Upper lobe of left lung (tissue), 6 donors: ENCODE measurements at regions not wholly inside any gene's neighbourhood (a gene's known extent, or its start where the extent isn't known, plus 50 kb on each side); places are given as distances from the start of the nearest gene placed in this dataset.

Experiments
- ATAC-seq, 2 donors: fragments of 200-7000 bp; cut with Tn5 transposase; one replicate each; pipeline ENCODE4 v1.9.1; 2022; ENCODE audit warnings: mild to moderate bottlenecking in 2 of 2, moderate library complexity in 2 of 2; ENCODE audit not compliant: low FRiP score in 2 of 2
- DNase-seq, 2 donors: peaks; one replicate each; pipeline ENCODE4 v3.0.0-alpha.2; 2019 to 2020
- H3K27ac ChIP-seq, 4 donors: fragments of 200-600 bp; sonication (generic); one replicate each; pipeline ENCODE4 v1.5.1; 2016 to 2019
- H3K27me3 ChIP-seq, 4 donors: fragments of 200-600 bp; sonication (generic); one replicate each; pipeline ENCODE4 v1.5.1; 2017 to 2019
- H3K36me3 ChIP-seq, 4 donors: fragments of 200-600 bp; sonication (generic); one replicate each; pipeline ENCODE4 v1.5.1; 2016 to 2019
- H3K4me1 ChIP-seq, 4 donors: fragments of 200-600 bp; sonication (generic); one replicate each; pipeline ENCODE4 v1.5.1; 2018 to 2019
- H3K4me3 ChIP-seq, 4 donors: fragments of 200-600 bp; sonication (generic); one replicate each; pipeline ENCODE4 v1.5.1; 2017 to 2019; ENCODE audit warnings: mild to moderate bottlenecking in 2 of 4, moderate library complexity in 1 of 4
- H3K9me3 ChIP-seq, 4 donors: fragments of 200-600 bp; sonication (generic); one replicate each; pipeline ENCODE4 v1.5.1; 2018 to 2019
- EP300 ChIP-seq, 4 donors: sonication (generic); formaldehyde crosslinking; IDR thresholded peaks; one replicate each; pipeline ENCODE4 v1.5.1; 2017; ENCODE audit warnings: antibody characterized with exemption in 4 of 4, control low read depth in 2 of 4
- POLR2A ChIP-seq, 4 donors: fragments of 450-650 bp; IDR thresholded peaks; one replicate each; pipeline ENCODE4 v1.5.1; 2016 to 2017; ENCODE audit warnings: antibody characterized with exemption in 4 of 4, mild to moderate bottlenecking in 2 of 4
- POLR2AphosphoS5 ChIP-seq, 2 donors: sonication (generic); formaldehyde crosslinking; IDR thresholded peaks; one replicate each; pipeline ENCODE4 v1.5.1; 2017; ENCODE audit warnings: antibody characterized with exemption in 2 of 2
- WGBS, 2 donors: methylation state at CpG; one replicate each; pipeline ENCODE4 v1.1.5; 2017 to 2018; 5-methylcytosine and 5-hydroxymethylcytosine counted together
- TF ChIP-seq, protein P1 (sequence below), 6 experiments: fragments of 450-650 bp in 4 of 6; fragments of 200-600 bp in 2 of 6; sonication (generic) in 2 of 6; IDR thresholded peaks; one replicate each; pipeline ENCODE4 v1.5.1; 2016 to 2019; ENCODE audit warnings: antibody characterized with exemption in 6 of 6
- donor health status: DM: no; HTN: no; CAD: no; lungs with moderate emphysema.
- donor health status: DM: no; HTN: yes; CAD: no; lungs with severe emphysema.

DNA sequence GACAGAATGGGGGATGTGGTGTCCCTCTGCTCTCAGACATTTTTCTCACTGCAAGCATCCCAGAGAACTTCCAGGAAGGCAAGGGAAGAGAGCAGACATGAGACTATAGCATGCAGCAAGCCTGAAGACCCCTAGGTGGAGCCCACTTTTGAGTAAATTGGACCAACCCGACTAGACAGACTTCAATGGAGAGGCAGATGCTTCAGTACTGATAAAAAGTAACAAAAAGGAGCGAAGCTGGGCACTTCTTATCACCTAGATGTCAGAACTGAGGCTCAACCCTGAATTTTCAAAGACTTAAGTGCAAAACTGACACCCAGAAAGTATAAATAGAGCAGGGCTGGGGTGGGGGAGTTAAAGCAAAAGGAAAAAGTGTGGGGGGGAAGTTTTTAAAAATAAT, 130.8 kb downstream of the PMP22 start:
- TF ChIP-seq POLR2A (IDR thresholded peaks at IDR 0.05) (no peak), POLR2AphosphoS5 (IDR thresholded peaks at IDR 0.05) (no peak), EP300 (IDR thresholded peaks at IDR 0.05) (no peak)
- TF ChIP-seq, protein P1, sequence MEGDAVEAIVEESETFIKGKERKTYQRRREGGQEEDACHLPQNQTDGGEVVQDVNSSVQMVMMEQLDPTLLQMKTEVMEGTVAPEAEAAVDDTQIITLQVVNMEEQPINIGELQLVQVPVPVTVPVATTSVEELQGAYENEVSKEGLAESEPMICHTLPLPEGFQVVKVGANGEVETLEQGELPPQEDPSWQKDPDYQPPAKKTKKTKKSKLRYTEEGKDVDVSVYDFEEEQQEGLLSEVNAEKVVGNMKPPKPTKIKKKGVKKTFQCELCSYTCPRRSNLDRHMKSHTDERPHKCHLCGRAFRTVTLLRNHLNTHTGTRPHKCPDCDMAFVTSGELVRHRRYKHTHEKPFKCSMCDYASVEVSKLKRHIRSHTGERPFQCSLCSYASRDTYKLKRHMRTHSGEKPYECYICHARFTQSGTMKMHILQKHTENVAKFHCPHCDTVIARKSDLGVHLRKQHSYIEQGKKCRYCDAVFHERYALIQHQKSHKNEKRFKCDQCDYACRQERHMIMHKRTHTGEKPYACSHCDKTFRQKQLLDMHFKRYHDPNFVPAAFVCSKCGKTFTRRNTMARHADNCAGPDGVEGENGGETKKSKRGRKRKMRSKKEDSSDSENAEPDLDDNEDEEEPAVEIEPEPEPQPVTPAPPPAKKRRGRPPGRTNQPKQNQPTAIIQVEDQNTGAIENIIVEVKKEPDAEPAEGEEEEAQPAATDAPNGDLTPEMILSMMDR (IDR thresholded peaks at IDR 0.05): no peak
- DNase-seq (no peak), ATAC-seq (no peak)
- Histone ChIP-seq H3K27ac (no peak overlapping the region), H3K4me1 (no peaks in the 10 kb centered on the region), H3K9me3 (no peaks in the 10 kb centered on the region), H3K27me3 (no peaks in the 10 kb centered on the region), H3K36me3 (no peaks in the 10 kb centered on the region), H3K4me3 (no peak overlapping the region)
- WGBS, 2 donors: 60 to 76% methylated on average over 2 of the region's 2 CpGs

DNA sequence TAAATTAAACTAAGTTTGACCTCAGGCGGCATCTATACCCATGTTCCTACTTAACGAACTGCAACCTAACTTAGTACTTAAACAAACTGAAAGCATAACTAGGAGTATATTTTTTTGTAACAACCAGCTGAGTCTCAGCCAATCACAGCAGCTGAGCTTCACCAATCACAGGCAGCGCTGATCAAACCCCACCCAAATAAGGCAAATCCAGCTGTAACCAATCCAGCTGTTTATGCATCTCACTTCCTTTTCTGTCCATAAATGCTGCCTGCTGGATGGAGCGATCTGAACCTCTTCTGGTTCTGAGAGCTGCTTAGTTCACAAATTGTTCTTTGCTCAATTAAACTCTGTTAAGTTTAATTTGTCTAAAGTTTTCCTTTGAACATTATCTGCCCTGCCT, 131.3 kb downstream of the PMP22 start:
- H3K4me1 ChIP-seq: no peaks in the 10 kb centered on the region
- H3K27me3 ChIP-seq: no peaks in the 10 kb centered on the region
- H3K36me3 ChIP-seq: no peaks in the 10 kb centered on the region
- ATAC-seq (no peak), DNase-seq (no peak)
- WGBS, 2 donors: 89 to 92% methylated on average over 4 of the region's 4 CpGs
- H3K27ac ChIP-seq: no peak overlapping the region
- no peaks in the 10 kb centered on the region for H3K9me3 ChIP-seq
- TF ChIP-seq EP300 (IDR thresholded peaks at IDR 0.05) (no peak), POLR2AphosphoS5 (IDR thresholded peaks at IDR 0.05) (no peak), POLR2A (IDR thresholded peaks at IDR 0.05) (no peak)
- TF ChIP-seq, protein P1 (IDR thresholded peaks at IDR 0.05): no peak
- H3K4me3 ChIP-seq: no peak overlapping the region

DNA sequence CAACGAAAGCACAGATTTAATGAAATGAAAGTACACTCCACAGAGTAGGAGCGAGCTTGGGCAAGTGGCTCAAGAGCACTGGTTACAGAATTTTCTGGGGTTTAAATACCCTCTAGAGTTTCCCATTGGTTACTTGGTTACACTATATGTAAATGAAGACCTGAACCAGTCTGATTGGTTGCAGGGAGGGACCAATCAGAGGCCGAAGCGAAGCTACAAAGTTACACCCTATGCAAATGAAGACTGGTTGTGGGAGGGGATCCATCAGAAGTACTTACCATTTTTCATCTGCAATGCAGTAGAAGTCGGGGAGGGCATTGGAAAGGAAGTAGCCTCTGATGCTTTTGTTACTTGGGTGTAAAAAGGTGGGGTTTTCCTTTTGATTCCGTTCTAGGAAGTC, 132.0 kb downstream of the PMP22 start:
- Histone ChIP-seq H3K4me3 (no peak overlapping the region), H3K9me3 (no peaks in the 10 kb centered on the region), H3K27me3 (no peaks in the 10 kb centered on the region), H3K36me3 (no peaks in the 10 kb centered on the region), H3K4me1 (no peaks in the 10 kb centered on the region), H3K27ac (no peak overlapping the region)
- 87 to 89% methylated on average over 6 of the region's 6 CpGs for WGBS, 2 donors
- no peak for TF ChIP-seq EP300 (IDR thresholded peaks at IDR 0.05)
- TF ChIP-seq, protein P1 (IDR thresholded peaks at IDR 0.05): no peak
- no peak for TF ChIP-seq POLR2A (IDR thresholded peaks at IDR 0.05)
- TF ChIP-seq POLR2AphosphoS5 (IDR thresholded peaks at IDR 0.05): no peak
- DNase-seq (no peak), ATAC-seq (no peak)

DNA sequence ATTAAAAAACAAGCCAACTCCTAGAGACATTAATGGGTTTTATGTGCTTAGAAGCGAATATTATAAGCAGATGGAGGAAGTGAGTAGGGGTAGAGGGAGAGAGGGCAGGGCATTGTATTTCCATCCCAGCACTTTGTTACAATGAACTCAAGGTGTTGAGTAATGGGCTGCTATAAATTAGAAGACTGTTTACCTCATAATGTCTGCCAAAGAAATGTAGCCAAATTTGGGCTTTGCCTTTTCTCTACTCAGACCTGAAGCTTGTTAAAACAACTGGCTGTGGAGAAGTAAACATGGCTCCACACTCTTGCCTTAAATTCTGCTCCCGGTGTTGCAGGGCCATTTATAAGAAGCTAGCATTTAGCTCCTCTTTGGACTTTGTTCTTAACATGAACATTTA, 134.7 kb downstream of the PMP22 start:
- DNase-seq: no peak
- no peaks in the 10 kb centered on the region for H3K27me3 ChIP-seq
- no peaks in the 10 kb centered on the region for H3K9me3 ChIP-seq
- no peaks in the 10 kb centered on the region for H3K36me3 ChIP-seq
- no peak for ATAC-seq
- H3K27ac ChIP-seq: no peak overlapping the region
- 55 to 65% methylated on average over 2 of the region's 2 CpGs for WGBS, 2 donors
- no peaks in the 10 kb centered on the region for H3K4me1 ChIP-seq
- H3K4me3 ChIP-seq: no peak overlapping the region
- no peak for TF ChIP-seq POLR2AphosphoS5 (IDR thresholded peaks at IDR 0.05)

DNA sequence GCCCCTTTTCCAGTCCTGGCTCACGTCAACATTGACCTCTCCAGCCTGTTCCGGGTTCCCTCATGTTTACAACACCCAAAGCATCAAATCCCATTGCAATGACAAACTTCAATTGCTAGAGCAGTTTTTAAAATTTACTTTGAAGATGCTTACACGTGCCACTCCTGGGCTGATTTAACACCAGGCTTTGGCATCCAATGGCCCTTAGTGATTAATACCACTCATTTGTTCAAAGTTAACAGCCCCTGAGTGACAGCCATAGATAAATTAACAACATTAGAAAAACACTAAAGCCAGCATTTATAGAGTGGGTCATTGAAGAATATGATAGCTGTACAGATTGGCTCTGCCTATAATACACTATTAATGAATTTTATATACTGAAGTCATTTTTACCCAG, 135.1 kb downstream of the PMP22 start:
- Histone ChIP-seq H3K27ac (no peak overlapping the region), H3K4me3 (no peak overlapping the region), H3K9me3 (no peaks in the 10 kb centered on the region), H3K27me3 (no peaks in the 10 kb centered on the region), H3K4me1 (no peaks in the 10 kb centered on the region), H3K36me3 (no peaks in the 10 kb centered on the region)
- 47 to 56% methylated on average over 3 of the region's 3 CpGs for WGBS, 2 donors
- DNase-seq: no peak
- no peak for TF ChIP-seq EP300 (IDR thresholded peaks at IDR 0.05)
- TF ChIP-seq, protein P1 (IDR thresholded peaks at IDR 0.05): no peak
- TF ChIP-seq POLR2AphosphoS5 (IDR thresholded peaks at IDR 0.05): no peak
- TF ChIP-seq POLR2A (IDR thresholded peaks at IDR 0.05): no peak
- no peak for ATAC-seq
